Osteoblast (primary cell): ENCODE measurements at regions not wholly inside any gene's neighbourhood (a gene's known extent, or its start where the extent isn't known, plus 50 kb on each side); places are given as distances from the start of the nearest gene placed in this dataset.
A peak's percentile ranks its signal among the peaks of the same experiment; 100 is the strongest.

Source experiments
- DNase-seq: peaks from one replicate; pipeline ENCODE4 v3.0.0; 2011; ENCODE audit warnings: low spot score, mixed read lengths; ENCODE audit not compliant: insufficient read length; ENCODE audit errors: missing footprints
- H2AFZ ChIP-seq: 2 replicates; pipeline ENCODE4 v1.6.0; 2011; ENCODE audit warnings: mild to moderate bottlenecking, low read length
- H3K27ac ChIP-seq: 2 replicates; pipeline ENCODE4 v1.5.1; 2011; ENCODE audit warnings: mild to moderate bottlenecking, low read depth, low read length, moderate library complexity
- H3K27me3 ChIP-seq: 2 replicates; pipeline ENCODE4 v1.6.0; 2012; ENCODE audit warnings: mild to moderate bottlenecking, control low read depth, inconsistent platforms, low read length, moderate library complexity; ENCODE audit not compliant: insufficient read depth
- H3K36me3 ChIP-seq: 2 replicates; pipeline ENCODE4 v1.5.1; 2011; ENCODE audit warnings: mild to moderate bottlenecking, low read length, control low read depth, moderate library complexity; ENCODE audit not compliant: insufficient read depth
- H3K4me1 ChIP-seq: 2 replicates; pipeline ENCODE4 v1.5.1; 2011; ENCODE audit warnings: mild to moderate bottlenecking, low read length, control low read depth, moderate library complexity; ENCODE audit not compliant: insufficient read depth
- H3K4me2 ChIP-seq: 2 replicates; pipeline ENCODE4 v1.6.0; 2011; ENCODE audit warnings: mild to moderate bottlenecking, low read length; ENCODE audit not compliant: insufficient read depth
- H3K4me3 ChIP-seq: fragments of 200-600 bp; sonication (generic); 3 replicates; pipeline ENCODE4 v1.5.1; 2012; ENCODE audit warnings: mild to moderate bottlenecking, low read length, inconsistent platforms; ENCODE audit not compliant: insufficient read depth
- H3K79me2 ChIP-seq: 2 replicates; pipeline ENCODE4 v1.6.0; 2012; ENCODE audit warnings: mild to moderate bottlenecking, low read length, control low read depth, inconsistent platforms; ENCODE audit not compliant: insufficient read depth
- H3K9me3 ChIP-seq: 2 replicates; pipeline ENCODE4 v1.5.1; 2011; ENCODE audit warnings: low read depth, low read length, control low read depth
- H4K20me1 ChIP-seq: 2 replicates; pipeline ENCODE4 v1.6.0; 2012; ENCODE audit warnings: mild to moderate bottlenecking, low read length, control low read depth; ENCODE audit not compliant: insufficient read depth
- TF ChIP-seq, protein P1 (sequence below): IDR thresholded peaks from 2 replicates; pipeline ENCODE4 v1.5.1; 2011; ENCODE audit warnings: mild to moderate bottlenecking, low read depth, low read length, moderate library complexity; ENCODE audit errors: extremely low read depth

GRCh38 chrX:84876876-84877275 lies 126.8 kb upstream of the APOOL start:
- Histone ChIP-seq H3K36me3 (no peaks in the 10 kb centered on the region), H2AFZ (no peak overlapping the region), H3K9me3 (no peaks in the 10 kb centered on the region), H3K4me3 (no peak overlapping the region), H3K27ac (no peak overlapping the region), H3K4me1 (no peaks in the 10 kb centered on the region), H3K4me2 (no peak overlapping the region), H4K20me1 (no peaks in the 10 kb centered on the region), H3K27me3 (no peaks in the 10 kb centered on the region), H3K79me2 (no peaks in the 10 kb centered on the region)
- TF ChIP-seq, protein P1, sequence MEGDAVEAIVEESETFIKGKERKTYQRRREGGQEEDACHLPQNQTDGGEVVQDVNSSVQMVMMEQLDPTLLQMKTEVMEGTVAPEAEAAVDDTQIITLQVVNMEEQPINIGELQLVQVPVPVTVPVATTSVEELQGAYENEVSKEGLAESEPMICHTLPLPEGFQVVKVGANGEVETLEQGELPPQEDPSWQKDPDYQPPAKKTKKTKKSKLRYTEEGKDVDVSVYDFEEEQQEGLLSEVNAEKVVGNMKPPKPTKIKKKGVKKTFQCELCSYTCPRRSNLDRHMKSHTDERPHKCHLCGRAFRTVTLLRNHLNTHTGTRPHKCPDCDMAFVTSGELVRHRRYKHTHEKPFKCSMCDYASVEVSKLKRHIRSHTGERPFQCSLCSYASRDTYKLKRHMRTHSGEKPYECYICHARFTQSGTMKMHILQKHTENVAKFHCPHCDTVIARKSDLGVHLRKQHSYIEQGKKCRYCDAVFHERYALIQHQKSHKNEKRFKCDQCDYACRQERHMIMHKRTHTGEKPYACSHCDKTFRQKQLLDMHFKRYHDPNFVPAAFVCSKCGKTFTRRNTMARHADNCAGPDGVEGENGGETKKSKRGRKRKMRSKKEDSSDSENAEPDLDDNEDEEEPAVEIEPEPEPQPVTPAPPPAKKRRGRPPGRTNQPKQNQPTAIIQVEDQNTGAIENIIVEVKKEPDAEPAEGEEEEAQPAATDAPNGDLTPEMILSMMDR, result no peak
- DNase-seq, result no peak

- H4K20me1 ChIP-seq, result no peaks in the 10 kb centered on the region
- H3K4me1 ChIP-seq, result no peaks in the 10 kb centered on the region
- H3K36me3 ChIP-seq, result no peaks in the 10 kb centered on the region
- H3K4me3 ChIP-seq, result no peak overlapping the region
- H3K27ac ChIP-seq, result no peak overlapping the region
- H3K9me3 ChIP-seq, result no peaks in the 10 kb centered on the region
- no peaks in the 10 kb centered on the region for H3K27me3 ChIP-seq
- H3K79me2 ChIP-seq, result no peaks in the 10 kb centered on the region
- no peak overlapping the region for H3K4me2 ChIP-seq
- DNase-seq, result no peak
- TF ChIP-seq, protein P1, result no peak
- no peak overlapping the region for H2AFZ ChIP-seq
Measured at GRCh38 chrX:84893897-84894296, 109.8 kb upstream of the APOOL start.

DNA sequence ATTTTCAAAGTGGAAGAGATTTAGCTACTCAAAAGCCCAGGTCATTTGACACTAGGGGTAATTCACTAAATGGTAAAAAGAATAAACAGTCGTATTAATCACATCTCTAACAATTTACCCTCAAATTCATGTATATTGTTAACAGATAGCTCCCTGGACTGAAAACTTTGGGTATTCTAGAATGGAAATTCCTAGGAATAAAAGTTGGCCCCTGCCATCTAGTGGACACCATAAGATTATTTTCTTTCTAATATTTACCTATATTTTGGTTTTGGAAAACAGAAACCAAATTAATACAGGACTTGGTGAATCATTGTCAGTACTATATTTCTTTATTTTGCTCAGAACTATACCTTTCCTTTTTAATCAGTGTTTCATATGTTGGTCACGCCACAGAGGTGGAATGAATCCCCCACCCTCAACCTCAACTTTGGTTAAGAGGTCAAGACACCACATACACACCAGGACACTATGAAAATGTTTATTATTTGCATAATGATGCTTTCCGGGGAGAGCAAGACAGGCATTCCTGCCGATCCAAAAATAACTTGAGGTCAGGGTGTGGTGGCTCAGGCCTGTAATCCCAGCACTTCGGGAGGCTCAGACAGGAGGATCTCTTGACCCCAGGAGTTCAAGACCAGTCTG lies 96.2 kb upstream of the APOOL start:
- DNase-seq, result no peak
- Histone ChIP-seq H3K27me3 (no peaks in the 10 kb centered on the region), H3K4me1 (no peaks in the 10 kb centered on the region), H3K36me3 (no peaks in the 10 kb centered on the region), H4K20me1 (no peaks in the 10 kb centered on the region), H3K79me2 (no peaks in the 10 kb centered on the region), H3K27ac (no peak overlapping the region), H3K4me2 (peak overlapping the region; percentile 30), H3K4me3 (no peak overlapping the region), H3K9me3 (no peaks in the 10 kb centered on the region), H2AFZ (no peak overlapping the region)
- TF ChIP-seq, protein P1, result peak; percentile 38

GRCh38 chrX:84909151-84909550 lies 94.5 kb upstream of the APOOL start:
- Histone ChIP-seq H3K36me3 (no peaks in the 10 kb centered on the region), H4K20me1 (no peaks in the 10 kb centered on the region), H3K4me3 (no peak overlapping the region), H3K4me2 (no peak overlapping the region), H3K4me1 (no peaks in the 10 kb centered on the region), H3K27me3 (no peaks in the 10 kb centered on the region), H2AFZ (no peak overlapping the region), H3K27ac (no peak overlapping the region), H3K9me3 (no peaks in the 10 kb centered on the region), H3K79me2 (no peaks in the 10 kb centered on the region)
- DNase-seq, result no peak
- TF ChIP-seq, protein P1, result no peak
